CD4-positive, CD25-positive, alpha-beta regulatory T cell (primary cell): ENCODE measurements at regions not wholly inside any gene's neighbourhood (a gene's known extent, or its start where the extent isn't known, plus 50 kb on each side); places are given as distances from the start of the nearest gene placed in this dataset.

Experiments
- ATAC-seq, 2 donors: fragments of 150-1000 bp; cut with Tn5 transposase; one replicate each; pipeline ENCODE4 v1.10.0; 2021; ENCODE audit warnings: low read depth in 2 of 2, moderate number of reproducible peaks in 2 of 2, moderate library complexity in 1 of 2
- DNase-seq, 3 donors: peaks; one replicate each; pipeline versions ENCODE4 v3.0.0 to v3.0.0-alpha.2; 2012 to 2022; ENCODE audit warnings: mixed read lengths in 1 of 3
- H3K27ac ChIP-seq: one replicate; pipeline ENCODE4 v1.7.0; 2013; ENCODE audit warnings: mild to moderate bottlenecking, low read length; ENCODE audit not compliant: insufficient read depth, poor library complexity, severe bottlenecking
- H3K27me3 ChIP-seq: one replicate; pipeline ENCODE4 v1.7.0; 2013; ENCODE audit warnings: low read length; ENCODE audit not compliant: control insufficient read depth, insufficient read depth
- H3K36me3 ChIP-seq: one replicate; pipeline ENCODE4 v1.7.0; 2013; ENCODE audit warnings: mild to moderate bottlenecking, low read length, moderate library complexity; ENCODE audit not compliant: control insufficient read depth, insufficient read depth
- H3K4me1 ChIP-seq: 2 replicates; pipeline ENCODE4 v1.7.0; 2013; ENCODE audit warnings: mild to moderate bottlenecking, low read length; ENCODE audit not compliant: insufficient read depth, control insufficient read depth, poor library complexity, severe bottlenecking
- H3K4me3 ChIP-seq: one replicate; pipeline ENCODE4 v1.7.0; 2013; ENCODE audit warnings: low read depth, mild to moderate bottlenecking, low read length, moderate library complexity
- H3K9me3 ChIP-seq, 2 experiments: 1 replicate in 1 of 2; 2 replicates in 1 of 2; pipeline ENCODE4 v1.7.0; 2013; ENCODE audit warnings: low read length in 2 of 2, mild to moderate bottlenecking in 1 of 2, moderate library complexity in 1 of 2; ENCODE audit not compliant: control insufficient read depth in 2 of 2
- H3K27ac Mint-ChIP-seq, 3 donors: one replicate each; pipeline ENCODE4 v1.8.0; 2020 to 2022; ENCODE audit warnings: mild to moderate bottlenecking in 3 of 3, mixed read lengths in 3 of 3, moderate library complexity in 2 of 3
- H3K27me3 Mint-ChIP-seq: one replicate; pipeline ENCODE4 v1.8.0; 2022; ENCODE audit warnings: mild to moderate bottlenecking, mixed read lengths
- H3K36me3 Mint-ChIP-seq: one replicate; pipeline ENCODE4 v1.8.0; 2020; ENCODE audit warnings: mixed read lengths
- H3K4me1 Mint-ChIP-seq, 4 donors: one replicate each; pipeline ENCODE4 v1.8.0; 2020 to 2022; ENCODE audit warnings: mixed read lengths in 4 of 4, mild to moderate bottlenecking in 1 of 4
- H3K4me3 Mint-ChIP-seq, 4 donors: one replicate each; pipeline ENCODE4 v1.8.0; 2020 to 2022; ENCODE audit warnings: mild to moderate bottlenecking in 4 of 4, mixed read lengths in 4 of 4, moderate library complexity in 3 of 4
- H3K9me3 Mint-ChIP-seq, 7 donors: one replicate each; pipeline ENCODE4 v1.8.0; 2020 to 2022; ENCODE audit warnings: mixed read lengths in 7 of 7, mild to moderate bottlenecking in 3 of 7, moderate library complexity in 2 of 7

DNA sequence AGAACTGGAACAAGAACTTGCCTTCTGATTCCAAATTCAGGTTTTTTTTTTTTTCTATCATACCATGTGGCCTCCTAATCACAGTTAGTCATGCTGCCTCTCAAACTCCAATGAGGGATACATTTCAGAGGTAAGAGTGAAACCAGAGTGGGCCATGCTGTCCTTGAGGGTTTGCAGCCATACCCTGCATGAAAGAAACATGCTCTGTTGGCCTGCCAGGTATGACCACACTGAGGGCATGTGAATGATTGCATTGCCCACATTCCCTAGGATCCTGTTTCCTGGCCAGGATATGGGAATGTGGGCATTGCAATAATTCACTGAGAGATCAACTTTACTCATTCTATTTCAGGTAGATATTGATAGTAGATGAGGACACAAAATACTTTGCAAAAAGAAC lies 56.4 kb upstream of the DDIT4L start:
- Histone ChIP-seq H3K4me3 (no peak overlapping the region), H3K27ac (no peak overlapping the region), H3K27me3 (no peaks in the 10 kb centered on the region), H3K4me1 (no peaks in the 10 kb centered on the region), H3K9me3 (no peaks in the 10 kb centered on the region), H3K36me3 (no peaks in the 10 kb centered on the region)
- DNase-seq (no peak), ATAC-seq (no peak)
- Mint-ChIP-seq H3K36me3 (no peaks in the 10 kb centered on the region), H3K9me3 (peaks cover 0 to 5% (median 2%) of the 10 kb centered on the region in 7 donors), H3K4me1 (no peaks in the 10 kb centered on the region), H3K27me3 (peaks cover 4% of the 10 kb centered on the region), H3K4me3 (no peak overlapping the region), H3K27ac (no peak overlapping the region)

DNA sequence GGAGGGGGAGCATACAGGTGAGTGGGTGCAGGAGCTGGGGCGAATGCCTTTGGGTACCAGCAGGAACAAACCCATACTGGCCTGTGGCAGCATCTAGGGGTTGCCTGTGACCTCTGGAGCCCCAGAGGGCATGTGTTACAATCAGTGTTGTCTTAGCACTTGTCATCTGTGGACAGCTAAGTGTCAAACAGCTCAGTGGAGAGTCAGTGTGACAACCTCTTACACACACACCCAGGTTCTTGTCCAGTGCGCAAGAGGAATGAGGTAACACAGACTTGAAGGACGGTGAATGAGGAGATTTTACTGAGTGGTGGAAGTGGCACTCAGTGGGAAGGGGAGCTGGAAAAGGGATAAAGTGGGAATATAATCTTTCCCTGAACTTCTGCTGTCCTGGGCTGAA lies 54.1 kb upstream of the DDIT4L start:
- peaks cover 0 to 8% (median 2%) of the 10 kb centered on the region in 7 donors for H3K9me3 Mint-ChIP-seq
- Histone ChIP-seq H3K9me3 (no peaks in the 10 kb centered on the region), H3K4me1 (no peaks in the 10 kb centered on the region), H3K36me3 (no peaks in the 10 kb centered on the region), H3K27ac (no peak overlapping the region), H3K4me3 (no peak overlapping the region), H3K27me3 (no peaks in the 10 kb centered on the region)
- H3K36me3 Mint-ChIP-seq = no peaks in the 10 kb centered on the region
- no peak overlapping the region for H3K4me3 Mint-ChIP-seq
- ATAC-seq (no peak), DNase-seq (no peak)
- H3K4me1 Mint-ChIP-seq = peaks cover 0 to 2% (median 0%) of the 10 kb centered on the region in 4 donors
- H3K27ac Mint-ChIP-seq = no peak overlapping the region
- peaks cover 2% of the 10 kb centered on the region for H3K27me3 Mint-ChIP-seq
